ENCODE measurements at regions not wholly inside any gene's neighbourhood (a gene's known extent, or its start where the extent isn't known, plus 50 kb on each side); places are given as distances from the start of the nearest gene placed in this dataset.

- H3K9me3 ChIP-seq (replicated peaks; ENCODE audit: control insufficient read depth, insufficient read depth, low read length): no peaks in the 10 kb centered on the region
- dilution Hi-C loops (cut with MboI; ENCODE audit: extremely low pct_ligation_motif_present, low sequenced_read_pairs): no loop called here
- no peak for FAIRE-seq
- POLR2A ChIA-PET: no interaction called here
- no peak overlapping the region for H2AFZ ChIP-seq (ENCODE audit: low read depth, low read length)
- intact Hi-C loops (cut with micrococcal nuclease): no loop called here
- no peaks in the 10 kb centered on the region for H3K36me3 ChIP-seq (ENCODE audit: control insufficient read depth in 2 of 2, extremely low read depth in 1 of 2, insufficient read depth in 2 of 2, low read length in 2 of 2)
- no peaks in the 10 kb centered on the region for H3K27me3 ChIP-seq (ENCODE audit: control insufficient read depth in 2 of 2, insufficient read depth in 2 of 2, low read length in 2 of 2)
- BruUV-seq (replicated peaks): no TSS peak
- H3K4me3 ChIP-seq (replicated peaks in 1 of 3; ENCODE audit: insufficient read depth in 1 of 3, low read depth in 1 of 3, low read length in 3 of 3): no peak overlapping the region
- H3K4me2 ChIP-seq (ENCODE audit: insufficient read depth, low read length): no peak overlapping the region
- H3K4me1 ChIP-seq (ENCODE audit: control insufficient read depth, extremely low read depth, insufficient read depth, low read length): peaks cover 31% of the 10 kb centered on the region
- H3K27ac ChIP-seq (ENCODE audit: insufficient read depth, low read depth, low read length): no peak overlapping the region
- no peaks in the 10 kb centered on the region for H3K9me1 ChIP-seq (replicated peaks; ENCODE audit: control insufficient read depth, extremely low read depth, insufficient read depth, low read length)
- CTCF ChIA-PET: no interaction called here
- no peaks in the 10 kb centered on the region for H3K79me2 ChIP-seq (ENCODE audit: control insufficient read depth, insufficient read depth, low read length)
- H3K9ac ChIP-seq (replicated peaks; ENCODE audit: extremely low read depth, insufficient read depth, low read length): no peak overlapping the region
- no peak for TF ChIP-seq GATA2 (IDR thresholded peaks at IDR 0.05; ENCODE audit: insufficient read depth, insufficient read length, low read depth, low read length)
- no peak for TF ChIP-seq FOS (IDR thresholded peaks at IDR 0.05; ENCODE audit: borderline replicate concordance, insufficient read depth, low read length)
- TF ChIP-seq MYC (IDR thresholded peaks at IDR 0.05; ENCODE audit: low read depth, low read length): no peak
- TF ChIP-seq CTCF (IDR thresholded peaks at IDR 0.05; ENCODE audit: extremely low read depth in 1 of 2, insufficient read depth in 1 of 2, low read depth in 1 of 2, low read length in 2 of 2): no peak
- no peak for TF ChIP-seq POLR2A (IDR thresholded peaks at IDR 0.05; ENCODE audit: low read depth, low read length)
- TF ChIP-seq MAX (IDR thresholded peaks at IDR 0.05; ENCODE audit: insufficient read depth, insufficient read length): no peak
- TF ChIP-seq POLR2AphosphoS5 (IDR thresholded peaks at IDR 0.05; ENCODE audit: insufficient read depth, low read depth, low read length): no peak
- no peak for DNase-seq (ENCODE audit: low read depth, low spot score)
- no peaks in the 10 kb centered on the region for H4K20me1 ChIP-seq (replicated peaks; ENCODE audit: control insufficient read depth, extremely low read depth, insufficient read depth, low read length)
Observed at GRCh38 chr1:212164095-212164872, 120.9 kb upstream of the PPP2R5A start.
